Muscle layer of duodenum (tissue), 2 donors: ENCODE measurements at regions not wholly inside any gene's neighbourhood (a gene's known extent, or its start where the extent isn't known, plus 50 kb on each side); places are given as distances from the start of the nearest gene placed in this dataset.

Experiments used
- H3K27ac ChIP-seq: one replicate; pipeline ENCODE4 v1.7.0; 2013; ENCODE audit warnings: mild to moderate bottlenecking, low read length
- H3K27me3 ChIP-seq: one replicate; pipeline ENCODE4 v1.7.0; 2013; ENCODE audit warnings: low read depth, mild to moderate bottlenecking, control low read depth, low read length
- H3K36me3 ChIP-seq, 2 donors: one replicate each; pipeline ENCODE4 v1.7.0; 2013; ENCODE audit warnings: low read length in 2 of 2, control low read depth in 1 of 2, mild to moderate bottlenecking in 1 of 2; ENCODE audit not compliant: insufficient read depth in 2 of 2, control insufficient read depth in 1 of 2
- H3K4me1 ChIP-seq, 2 donors: one replicate each; pipeline ENCODE4 v1.7.0; 2013; ENCODE audit warnings: low read length in 2 of 2, mild to moderate bottlenecking in 2 of 2, control low read depth in 1 of 2, moderate library complexity in 1 of 2; ENCODE audit not compliant: insufficient read depth in 2 of 2, control insufficient read depth in 1 of 2
- H3K4me3 ChIP-seq, 2 donors: one replicate each; pipeline ENCODE4 v1.7.0; 2013; ENCODE audit warnings: low read length in 2 of 2, low read depth in 1 of 2, mild to moderate bottlenecking in 1 of 2
- H3K9me3 ChIP-seq, 2 donors: one replicate each; pipeline ENCODE4 v1.7.0; 2013; ENCODE audit warnings: low read length in 2 of 2, control low read depth in 1 of 2, mild to moderate bottlenecking in 1 of 2; ENCODE audit not compliant: control insufficient read depth in 1 of 2
- donor health status: healthy.

DNA sequence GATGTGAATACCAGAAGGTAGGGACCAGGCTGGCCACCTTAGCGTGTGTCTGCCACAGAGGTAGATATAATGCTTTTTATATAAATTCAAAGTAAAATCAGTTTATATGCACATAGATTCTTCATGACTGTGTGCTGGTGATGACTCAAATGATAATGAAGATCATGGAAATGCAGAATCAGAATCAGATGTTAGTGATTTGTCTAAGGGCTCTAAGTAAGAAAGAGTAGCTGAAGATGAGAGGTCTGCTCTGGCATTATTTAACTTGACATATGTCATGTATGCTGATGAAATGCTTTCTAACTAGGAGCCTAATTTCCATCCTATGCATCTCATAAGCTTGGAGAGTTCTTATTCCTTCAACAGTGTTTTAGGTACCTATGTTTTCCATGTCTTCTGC, 50.3 kb upstream of the DPH6 start:
- Histone ChIP-seq H3K9me3 (no peaks in the 10 kb centered on the region), H3K27me3 (no peaks in the 10 kb centered on the region), H3K27ac (no peak overlapping the region), H3K36me3 (no peaks in the 10 kb centered on the region), H3K4me3 (no peak overlapping the region), H3K4me1 (no peaks in the 10 kb centered on the region)

DNA sequence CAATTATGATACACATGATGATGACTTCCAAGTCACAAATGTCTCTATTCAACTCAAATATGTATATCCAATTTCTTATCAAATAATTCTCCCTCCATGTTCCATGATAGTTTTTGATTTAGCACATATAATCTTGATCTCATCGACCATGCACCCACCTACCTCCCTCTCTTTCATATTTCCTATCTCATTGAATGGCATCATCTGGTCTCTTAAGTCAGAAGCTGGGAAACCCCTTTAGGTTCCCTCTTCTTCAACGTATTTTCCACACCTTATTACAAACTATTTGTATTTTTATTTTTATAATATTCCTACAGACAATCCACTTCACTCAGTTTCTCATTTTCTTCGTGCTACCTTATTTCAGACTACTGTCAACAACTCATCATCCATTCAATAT, 56.9 kb upstream of the DPH6 start:
- Histone ChIP-seq H3K4me1 (no peaks in the 10 kb centered on the region), H3K9me3 (no peaks in the 10 kb centered on the region), H3K4me3 (no peak overlapping the region), H3K36me3 (no peaks in the 10 kb centered on the region), H3K27ac (no peak overlapping the region), H3K27me3 (no peaks in the 10 kb centered on the region)

DNA sequence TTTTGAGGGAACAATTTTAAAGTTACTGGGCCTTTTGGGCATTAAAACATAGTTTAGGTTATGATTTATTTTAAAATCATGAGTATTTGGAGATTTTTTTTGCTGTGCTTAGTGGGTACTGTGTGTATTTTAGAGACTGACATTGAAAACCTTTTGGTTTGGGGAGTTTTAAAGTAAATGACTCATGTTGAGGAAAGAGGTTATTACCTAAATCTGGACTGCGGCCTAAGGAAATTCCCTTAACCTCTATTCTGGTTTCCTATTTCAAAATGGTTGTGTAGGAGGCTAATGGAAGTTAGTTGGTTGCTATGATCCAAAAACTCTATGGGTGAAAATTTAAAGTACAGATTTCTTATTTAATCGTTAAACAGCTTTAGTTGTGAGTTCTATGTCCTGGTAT, 57.3 kb upstream of the DPH6 start:
- no peak overlapping the region for H3K27ac ChIP-seq
- no peaks in the 10 kb centered on the region for H3K27me3 ChIP-seq
- no peaks in the 10 kb centered on the region for H3K4me1 ChIP-seq
- H3K36me3 ChIP-seq, result no peaks in the 10 kb centered on the region
- H3K9me3 ChIP-seq, result no peaks in the 10 kb centered on the region
- H3K4me3 ChIP-seq, result no peak overlapping the region

DNA sequence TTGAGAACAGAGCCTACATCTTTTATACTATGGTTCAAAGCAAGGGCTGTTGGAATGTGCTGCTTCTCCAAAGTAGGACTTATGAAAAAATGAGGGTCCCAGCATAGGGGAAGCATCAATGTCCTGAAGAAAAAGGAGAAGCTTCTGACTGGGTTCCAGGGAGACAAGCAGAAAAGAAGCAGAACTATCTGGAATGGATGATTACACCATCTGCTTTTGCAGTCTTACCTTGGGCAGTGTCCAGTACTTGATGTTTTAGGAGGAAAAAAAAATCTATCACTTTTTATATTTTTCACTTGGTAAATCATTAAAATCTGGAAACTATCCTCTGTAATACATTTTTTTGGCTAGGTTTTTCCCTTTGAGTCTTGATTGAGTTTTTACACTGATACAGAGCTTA, 57.9 kb upstream of the DPH6 start:
- Histone ChIP-seq H3K27me3 (no peaks in the 10 kb centered on the region), H3K4me1 (no peaks in the 10 kb centered on the region), H3K27ac (no peak overlapping the region), H3K9me3 (no peaks in the 10 kb centered on the region), H3K36me3 (no peaks in the 10 kb centered on the region), H3K4me3 (no peak overlapping the region)

DNA sequence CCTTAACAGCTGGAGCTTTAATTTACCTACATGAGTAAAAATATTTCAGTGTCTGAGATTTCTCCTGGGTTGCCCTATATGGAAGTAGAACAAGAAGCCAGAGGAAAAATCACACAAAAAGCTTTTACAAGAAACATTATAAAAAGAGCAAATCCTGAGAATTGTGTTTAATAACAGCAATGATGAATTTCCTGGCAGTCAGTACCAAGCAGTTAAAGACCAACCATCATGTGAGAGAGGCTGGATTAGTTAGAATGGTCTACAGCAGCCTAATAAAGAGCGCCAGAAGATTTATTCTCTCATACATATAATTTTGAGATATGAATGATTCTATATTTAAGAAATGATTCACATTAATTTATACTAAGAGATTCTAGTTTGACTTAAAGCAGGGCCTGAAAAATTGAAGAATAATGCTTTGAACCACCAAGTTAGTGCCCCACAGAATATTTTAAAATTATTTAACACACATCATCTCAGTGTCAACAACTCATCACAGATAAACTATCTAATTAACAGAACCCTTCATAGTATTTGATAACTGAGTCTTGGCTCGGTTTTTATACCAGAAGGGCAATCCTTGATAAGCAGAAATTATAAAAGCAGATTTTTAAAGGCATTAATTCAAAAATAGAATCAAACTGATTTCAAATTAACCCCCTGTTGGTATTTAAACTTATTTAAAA, 59.9 kb upstream of the DPH6 start:
- Histone ChIP-seq H3K9me3 (no peaks in the 10 kb centered on the region), H3K4me1 (no peaks in the 10 kb centered on the region), H3K27ac (no peak overlapping the region), H3K36me3 (no peaks in the 10 kb centered on the region), H3K27me3 (no peaks in the 10 kb centered on the region), H3K4me3 (no peak overlapping the region)

DNA sequence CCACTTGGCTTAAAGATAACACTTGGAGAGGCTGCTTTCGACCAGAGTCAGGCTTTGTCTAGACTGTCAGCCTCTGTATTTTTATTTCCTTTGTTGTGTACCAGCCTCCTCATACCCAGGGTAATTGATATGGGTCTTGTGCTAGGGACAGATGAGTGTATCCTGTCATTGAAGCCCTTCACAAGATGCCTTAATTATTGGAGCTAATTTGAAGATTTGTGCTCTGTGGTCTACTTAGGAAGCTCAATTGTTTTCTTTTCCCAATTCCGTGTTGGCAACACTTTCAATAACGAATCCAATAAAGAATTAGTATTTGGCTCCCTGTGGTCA, 60.5 kb upstream of the DPH6 start:
- H3K27ac ChIP-seq, result no peak overlapping the region
- no peak overlapping the region for H3K4me3 ChIP-seq
- no peaks in the 10 kb centered on the region for H3K9me3 ChIP-seq
- H3K27me3 ChIP-seq, result no peaks in the 10 kb centered on the region
- no peaks in the 10 kb centered on the region for H3K4me1 ChIP-seq
- H3K36me3 ChIP-seq, result no peaks in the 10 kb centered on the region

DNA sequence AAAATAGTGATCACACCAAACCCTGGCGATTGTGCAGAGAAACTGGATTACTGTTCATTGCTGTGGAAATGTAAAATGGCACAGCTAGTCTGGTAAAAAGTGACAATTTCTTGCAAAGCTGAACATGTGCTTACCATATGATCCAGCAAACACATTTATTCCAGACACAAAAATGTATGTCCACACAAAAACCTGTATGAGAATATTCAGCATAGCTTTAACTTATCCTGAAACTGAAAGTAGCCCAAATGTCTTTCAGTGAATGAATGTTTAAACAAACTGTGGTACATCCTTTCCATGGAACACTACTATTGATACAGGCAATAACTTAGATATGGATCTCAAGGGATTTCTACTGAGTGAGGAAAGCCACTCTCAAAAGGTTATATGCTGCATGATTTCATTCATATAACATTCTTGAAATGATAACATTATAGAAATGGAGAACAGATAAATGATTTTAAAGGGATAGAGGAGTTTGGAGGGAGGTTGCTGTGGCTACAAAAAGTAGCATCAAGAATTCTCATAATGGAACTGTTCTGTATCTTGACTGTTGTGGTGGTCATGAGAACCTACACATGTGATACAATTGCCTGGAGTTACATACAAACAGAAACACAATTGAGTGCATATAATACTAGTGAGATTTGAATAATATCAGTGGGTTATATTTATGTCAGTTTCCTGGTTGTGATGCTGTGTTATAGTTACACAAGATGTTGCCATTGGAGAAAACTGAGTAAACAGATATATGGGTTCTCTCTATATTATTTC, 70.7 kb upstream of the DPH6 start:
- no peaks in the 10 kb centered on the region for H3K4me1 ChIP-seq
- H3K27ac ChIP-seq, result no peak overlapping the region
- no peaks in the 10 kb centered on the region for H3K9me3 ChIP-seq
- no peak overlapping the region for H3K4me3 ChIP-seq
- no peaks in the 10 kb centered on the region for H3K36me3 ChIP-seq
- H3K27me3 ChIP-seq, result no peaks in the 10 kb centered on the region

DNA sequence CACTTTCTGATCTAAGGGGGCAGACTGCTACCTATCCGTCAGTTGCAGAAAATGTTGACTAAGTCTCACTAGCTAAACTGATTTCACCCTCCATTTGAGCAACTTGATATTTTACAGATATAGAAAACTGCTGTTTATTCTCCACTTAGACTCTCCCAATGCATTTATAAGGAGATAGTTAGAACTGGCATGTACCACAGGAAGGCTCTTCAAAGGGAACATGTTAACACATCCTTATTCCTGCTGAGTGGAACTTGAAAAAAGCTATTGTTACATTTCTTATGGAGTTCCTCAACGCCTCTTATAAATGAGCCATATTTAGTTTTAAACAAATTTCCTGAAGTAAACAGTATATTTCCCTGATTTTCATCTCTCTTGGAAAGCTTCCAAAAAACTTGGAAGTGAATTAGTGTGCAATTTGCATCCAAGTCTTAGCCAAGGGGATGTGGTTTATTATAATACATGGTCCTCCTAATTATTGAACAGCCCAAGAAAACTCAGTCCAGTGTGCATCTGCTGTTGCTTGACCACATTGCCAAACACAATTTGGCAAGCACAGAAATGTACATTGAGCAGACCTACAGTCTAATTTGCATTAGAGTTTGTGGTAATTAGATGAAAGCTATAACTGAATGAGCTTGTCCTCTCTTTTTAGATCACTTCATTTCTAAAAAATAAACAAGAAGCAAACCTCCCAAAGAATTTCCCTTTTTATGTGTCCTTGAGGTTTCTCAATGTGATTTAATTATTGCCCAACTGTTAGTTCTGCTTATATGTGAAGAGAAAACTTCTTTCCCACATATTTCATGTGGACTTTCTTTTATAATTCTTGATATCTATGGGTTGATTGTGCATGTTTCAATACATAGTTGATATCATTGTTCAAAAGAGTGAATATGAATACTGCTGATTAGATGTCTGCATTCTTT, 72.6 kb upstream of the DPH6 start:
- Histone ChIP-seq H3K4me1 (no peaks in the 10 kb centered on the region), H3K36me3 (no peaks in the 10 kb centered on the region), H3K27ac (no peak overlapping the region), H3K27me3 (no peaks in the 10 kb centered on the region), H3K4me3 (no peak overlapping the region), H3K9me3 (no peaks in the 10 kb centered on the region)

DNA sequence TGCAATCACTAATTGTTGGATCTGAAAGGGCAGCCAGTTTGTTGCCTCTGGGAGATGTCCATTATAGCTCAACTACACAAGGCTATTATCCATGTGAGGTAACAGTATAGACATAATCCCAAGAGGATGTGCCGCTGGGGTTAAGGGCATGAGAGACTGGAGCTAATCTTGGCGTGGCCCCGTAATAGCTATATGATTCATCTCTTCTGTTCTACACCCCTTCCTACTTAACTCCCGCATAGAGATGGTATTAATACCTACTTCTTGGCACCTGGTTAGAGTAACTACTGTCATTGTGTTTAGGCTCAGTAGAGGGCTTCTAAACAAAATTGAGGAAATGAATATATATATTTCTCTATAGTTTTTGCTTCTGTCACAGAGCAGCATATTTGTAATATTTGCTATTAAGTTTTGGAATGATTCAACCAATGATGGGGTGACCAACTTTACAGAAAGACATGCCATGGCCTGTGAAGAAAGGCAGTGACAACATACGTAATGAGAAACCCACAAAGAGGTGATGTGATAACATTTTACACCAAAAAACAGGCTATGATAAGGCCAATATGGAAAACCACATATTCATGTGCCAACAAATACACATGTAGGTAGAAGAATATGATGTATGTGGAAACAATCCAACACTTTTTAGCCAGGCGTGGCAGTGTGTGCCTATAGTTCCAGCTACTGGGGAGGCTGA, 76.8 kb upstream of the DPH6 start:
- no peak overlapping the region for H3K4me3 ChIP-seq
- H3K9me3 ChIP-seq, result no peaks in the 10 kb centered on the region
- no peaks in the 10 kb centered on the region for H3K36me3 ChIP-seq
- no peak overlapping the region for H3K27ac ChIP-seq
- H3K27me3 ChIP-seq, result no peaks in the 10 kb centered on the region
- peaks cover 0 to 10% of the 10 kb centered on the region in 2 donors for H3K4me1 ChIP-seq

DNA sequence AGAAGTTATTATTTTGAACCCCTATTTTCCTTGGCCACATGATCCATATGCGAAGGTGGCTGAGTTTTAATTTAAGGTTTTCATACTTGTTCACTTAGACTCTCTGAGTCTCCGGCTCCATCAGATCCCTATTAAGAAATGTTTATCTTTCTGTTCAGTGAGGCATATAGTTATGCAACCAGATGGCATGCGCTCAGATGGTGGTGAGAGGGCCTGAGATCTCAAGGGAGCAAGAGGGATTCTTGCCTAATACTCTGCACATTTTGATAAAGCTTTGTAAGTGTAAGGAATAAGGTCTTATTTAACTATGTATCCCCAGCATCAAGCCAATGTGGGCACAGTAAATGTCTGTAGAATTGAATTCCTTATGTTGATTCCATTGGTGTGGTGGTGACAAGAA, 78.9 kb upstream of the DPH6 start:
- Histone ChIP-seq H3K4me1 (peaks cover 0 to 10% of the 10 kb centered on the region in 2 donors), H3K9me3 (no peaks in the 10 kb centered on the region), H3K4me3 (no peak overlapping the region), H3K27ac (no peak overlapping the region), H3K27me3 (no peaks in the 10 kb centered on the region), H3K36me3 (no peaks in the 10 kb centered on the region)
